ENCODE measurements at regions not wholly inside any gene's neighbourhood (a gene's known extent, or its start where the extent isn't known, plus 50 kb on each side); places are given as distances from the start of the nearest gene placed in this dataset.

- no peak for TF ChIP-seq CTCF (IDR thresholded peaks at IDR 0.05)
- no peak for TF ChIP-seq POLR2A (IDR thresholded peaks at IDR 0.05; ENCODE audit: low read depth)
- TF ChIP-seq POLR2AphosphoS5 (IDR thresholded peaks at IDR 0.05), result no peak
- TF ChIP-seq EP300 (IDR thresholded peaks at IDR 0.05), result no peak
These were observed 71.0 kb upstream of the CCL1 start for GRCh38 chr17:34434052-34434451.

Data from esophagus muscularis mucosa (tissue), 4 donors.